Epithelial cell of proximal tubule (primary cell): ENCODE measurements at regions not wholly inside any gene's neighbourhood (a gene's known extent, or its start where the extent isn't known, plus 50 kb on each side); places are given as distances from the start of the nearest gene placed in this dataset.

ENCODE experiments used
- DNase-seq: peaks from one replicate; pipeline ENCODE4 v3.0.0-alpha.2; 2011; ENCODE audit warnings: low read depth
- H3K4me3 ChIP-seq: 2 replicates; pipeline ENCODE4 v1.5.1; 2011; ENCODE audit warnings: low read depth, mild to moderate bottlenecking, low read length
- CTCF ChIP-seq: conservative IDR thresholded peaks from 2 replicates; pipeline ENCODE4 v1.5.1; 2012; ENCODE audit warnings: low read depth, mild to moderate bottlenecking, low read length

GRCh38 chr1:39091845-39092645 lies 65.9 kb downstream of the NDUFS5 start:
- TF ChIP-seq CTCF: peak; percentile 85
- DNase-seq: no peak
- no peak overlapping the region for H3K4me3 ChIP-seq

- TF ChIP-seq CTCF: no peak
- no peak overlapping the region for H3K4me3 ChIP-seq
- no peak for DNase-seq
Measured at GRCh38 chr1:39094685-39095084, 68.5 kb downstream of the NDUFS5 start.

GRCh38 chr1:39098546-39099250 lies 72.5 kb downstream of the NDUFS5 start:
- peak; percentile 57 for DNase-seq
- TF ChIP-seq CTCF: peak; percentile 76

GRCh38 chr1:39102537-39103327 lies 76.6 kb downstream of the NDUFS5 start:
- H3K4me3 ChIP-seq: no peak overlapping the region
- TF ChIP-seq CTCF: peak; percentile 71
- no peak for DNase-seq

More at GRCh38 chr1:39098546-39099250, 72.5 kb downstream of the NDUFS5 start:
- H3K4me3 ChIP-seq: no peak overlapping the region

- no peak overlapping the region for H3K4me3 ChIP-seq
- no peak for TF ChIP-seq CTCF
- no peak for DNase-seq
Measured at GRCh38 chr1:39103328-39104157, 77.4 kb downstream of the NDUFS5 start.
